Pulmonary artery endothelial cell (primary cell): ENCODE measurements at regions not wholly inside any gene's neighbourhood (a gene's known extent, or its start where the extent isn't known, plus 50 kb on each side); places are given as distances from the start of the nearest gene placed in this dataset.
"Not testable (repeated sequence)": the region's sequence is repeated elsewhere in the genome, so short reads cannot be mapped to it uniquely, and the experiment has no call there.

Source experiments
- DNase-seq: peaks from one replicate; pipeline ENCODE4 v3.0.0-alpha.2; 2011; ENCODE audit warnings: low read depth, low spot score

DNA sequence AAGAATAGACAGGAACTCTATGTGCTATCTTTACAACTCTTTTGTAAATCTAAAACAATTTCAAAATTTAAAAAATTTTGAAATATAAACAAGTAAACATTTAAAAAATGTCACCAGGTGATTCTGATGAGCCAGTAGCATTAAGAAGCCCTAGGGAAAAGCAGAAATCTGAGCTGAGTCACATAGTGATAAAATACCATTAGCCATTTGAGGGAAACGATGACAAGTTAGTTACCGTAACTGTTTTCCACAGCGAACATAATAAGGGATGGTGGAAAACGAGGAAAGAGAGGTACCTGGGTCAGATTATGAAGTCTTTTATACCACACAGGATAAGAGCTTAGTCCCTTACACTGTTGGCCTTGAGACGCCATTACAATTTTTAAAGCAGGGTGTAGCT, 55.5 kb downstream of the PRR15 start:
- no peak for DNase-seq

DNA sequence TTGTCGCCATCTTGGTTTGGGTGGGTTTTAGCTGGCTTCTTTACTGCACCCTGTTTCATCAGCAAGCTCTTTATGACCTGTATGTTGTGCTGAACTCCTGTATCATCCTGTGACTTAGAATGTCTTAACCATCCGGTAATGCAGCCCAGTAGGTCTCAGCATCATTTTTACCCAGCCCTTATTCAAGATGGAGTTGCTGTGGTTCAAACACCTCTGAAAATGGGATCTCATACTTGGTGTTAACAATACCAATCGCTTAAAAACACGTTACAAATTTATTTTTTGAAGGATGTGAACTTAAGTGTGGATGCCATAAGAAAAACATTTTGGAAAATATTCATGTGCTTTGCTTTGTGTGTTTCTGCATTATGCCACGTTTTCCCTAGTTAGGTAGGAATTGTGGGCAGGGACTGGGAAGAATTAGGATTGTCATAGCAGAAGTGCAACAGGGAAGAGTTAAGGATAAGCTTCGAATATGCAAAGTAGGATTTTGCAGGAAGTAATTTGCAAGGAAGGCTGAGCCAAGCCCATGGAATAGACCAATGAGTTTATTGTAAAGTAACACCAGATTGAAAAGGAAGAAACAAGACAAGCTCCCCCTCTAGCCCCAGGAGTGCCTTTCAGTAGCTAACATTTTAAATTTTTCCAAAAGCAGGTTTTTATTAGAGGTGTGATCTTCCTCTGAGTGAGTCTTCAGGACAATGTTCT, 56.4 kb downstream of the PRR15 start:
- DNase-seq = no peak

DNA sequence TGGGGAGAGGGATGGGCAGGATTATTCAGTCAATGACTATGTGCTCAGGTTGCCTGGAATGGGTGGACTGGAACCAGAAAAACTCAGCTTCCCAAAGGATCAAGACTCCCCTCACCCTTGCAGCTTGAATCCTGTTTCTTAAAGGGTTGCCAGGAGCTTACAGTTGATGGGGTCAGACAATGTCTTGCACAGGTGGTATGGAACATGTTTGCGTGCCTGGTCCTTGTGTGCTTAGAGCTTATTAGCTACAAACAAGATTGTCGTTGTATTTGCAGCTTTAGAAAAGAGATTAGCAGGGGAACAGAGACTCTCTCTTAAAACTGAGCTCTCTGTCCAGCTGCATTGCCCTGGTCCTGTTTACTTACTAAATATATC, 56.9 kb downstream of the PRR15 start:
- DNase-seq = no peak

DNA sequence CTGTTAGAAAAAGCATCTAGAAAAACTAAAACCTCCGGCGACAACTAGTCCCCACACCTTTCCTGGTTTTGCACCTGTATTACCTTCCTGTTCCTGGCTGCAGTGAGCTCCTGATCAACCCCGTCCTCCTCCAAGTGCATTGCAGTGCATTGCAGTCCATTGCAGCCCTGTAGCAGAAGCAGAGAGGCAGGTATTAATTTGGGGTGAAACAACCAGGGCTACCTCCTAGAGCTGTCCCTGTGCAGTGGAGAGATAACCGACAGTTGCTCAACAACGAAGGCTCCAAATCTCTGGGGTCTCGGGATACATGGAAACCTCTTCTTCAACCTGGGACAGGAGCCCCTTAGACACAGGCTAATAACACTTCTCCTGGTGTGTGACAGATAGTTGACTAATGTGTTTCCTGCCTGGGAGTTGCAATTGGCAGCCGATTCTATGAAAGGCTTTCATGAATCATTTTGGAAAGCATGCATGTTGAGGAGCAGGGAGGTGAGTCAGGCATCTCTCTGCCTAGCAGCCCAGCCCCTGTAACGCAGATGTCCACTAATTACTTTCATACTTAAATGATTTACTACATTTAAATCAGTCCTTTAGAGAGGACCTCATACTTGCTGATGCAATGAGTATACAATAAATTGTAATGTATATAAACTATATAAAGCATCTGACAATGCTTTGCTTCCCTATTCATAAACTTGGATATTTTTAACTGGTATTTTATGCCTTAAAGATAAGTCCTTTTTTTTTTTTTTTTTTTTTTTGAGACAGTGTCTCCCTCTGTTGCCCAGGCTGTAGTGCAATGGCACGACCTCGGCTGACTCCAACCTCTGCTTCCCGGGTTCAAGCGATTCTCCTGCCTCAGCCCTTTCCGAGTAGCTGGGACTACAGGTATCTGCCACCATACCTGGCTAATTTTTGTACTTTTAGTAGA, 59.0 kb downstream of the PRR15 start:
- DNase-seq = peak; percentile 72

DNA sequence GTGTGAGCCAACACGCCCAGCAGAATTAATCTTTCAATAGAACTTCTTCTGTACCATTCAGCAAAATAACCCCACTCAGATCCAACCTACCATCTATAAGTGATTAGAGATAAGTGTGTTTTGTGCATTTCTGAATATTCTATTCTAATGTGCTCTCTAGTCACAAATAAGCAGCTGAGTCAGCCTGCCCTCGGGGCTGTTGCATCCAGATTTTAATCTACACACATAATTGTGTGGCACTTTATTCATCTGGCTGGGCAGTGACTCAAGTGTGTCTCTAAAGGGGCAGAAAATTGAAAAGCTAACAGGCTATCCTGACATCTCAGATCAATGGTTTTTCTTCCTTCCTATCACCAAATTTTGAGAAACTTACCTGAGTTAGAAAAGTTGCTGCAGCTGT, 60.3 kb downstream of the PRR15 start:
- no peak for DNase-seq

DNA sequence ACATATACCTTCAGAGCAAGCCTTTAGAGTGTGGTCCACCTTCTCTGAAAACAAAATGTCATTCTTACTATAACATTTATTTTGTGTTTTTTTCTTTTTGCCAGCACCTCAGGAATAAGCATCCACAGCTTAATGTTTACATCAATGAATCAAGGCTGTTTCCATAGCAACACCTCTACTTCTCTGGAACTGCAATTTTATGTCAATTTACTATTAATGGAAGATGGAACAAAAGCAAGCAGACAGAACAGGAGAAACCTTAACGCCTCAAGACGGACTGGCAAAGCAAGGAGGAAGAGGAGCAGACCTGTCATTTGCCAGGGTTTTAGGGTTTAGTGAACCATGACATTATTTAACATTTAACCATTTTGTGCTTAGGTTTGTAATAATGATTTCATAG, 63.1 kb downstream of the PRR15 start:
- no peak for DNase-seq

DNA sequence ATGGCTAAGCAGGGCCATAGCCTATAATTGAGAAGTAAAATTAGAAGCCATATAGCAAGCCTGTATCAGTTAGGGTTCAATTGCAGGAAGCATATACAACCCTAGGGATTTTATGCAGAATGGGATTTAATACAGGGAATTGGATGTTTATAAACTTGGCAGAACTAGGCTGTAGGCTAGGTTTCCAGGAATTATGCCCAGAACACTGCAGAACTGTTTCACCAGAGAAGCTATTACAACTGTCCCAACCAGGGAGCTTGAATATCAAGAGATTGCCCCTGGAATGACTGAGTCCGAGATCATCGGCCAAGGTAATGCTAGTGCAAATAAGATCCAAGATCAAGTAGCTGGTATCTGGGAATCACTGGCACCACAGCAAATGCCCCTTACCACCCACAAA, 64.0 kb downstream of the PRR15 start:
- no peak for DNase-seq

DNA sequence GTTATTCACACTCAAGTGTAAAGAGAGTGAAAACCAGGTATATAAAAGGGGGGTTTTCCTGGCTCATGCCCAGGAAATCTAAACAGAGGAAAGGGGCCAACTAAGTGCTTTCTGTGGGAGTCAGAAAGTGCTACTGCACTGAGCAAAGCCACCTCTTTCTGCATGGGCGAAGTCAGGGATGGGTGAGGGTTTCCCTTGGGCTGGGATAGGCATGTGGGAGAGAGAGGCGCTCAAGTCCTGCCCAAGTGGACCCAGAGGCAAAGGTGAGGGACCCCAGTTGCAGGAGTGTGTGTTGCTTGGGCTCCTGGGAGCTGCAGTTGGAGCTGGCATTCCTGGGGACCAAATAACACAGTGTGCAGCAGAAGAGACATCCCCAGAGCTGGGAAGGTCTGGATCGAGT, 65.9 kb downstream of the PRR15 start:
- DNase-seq = no peak

DNA sequence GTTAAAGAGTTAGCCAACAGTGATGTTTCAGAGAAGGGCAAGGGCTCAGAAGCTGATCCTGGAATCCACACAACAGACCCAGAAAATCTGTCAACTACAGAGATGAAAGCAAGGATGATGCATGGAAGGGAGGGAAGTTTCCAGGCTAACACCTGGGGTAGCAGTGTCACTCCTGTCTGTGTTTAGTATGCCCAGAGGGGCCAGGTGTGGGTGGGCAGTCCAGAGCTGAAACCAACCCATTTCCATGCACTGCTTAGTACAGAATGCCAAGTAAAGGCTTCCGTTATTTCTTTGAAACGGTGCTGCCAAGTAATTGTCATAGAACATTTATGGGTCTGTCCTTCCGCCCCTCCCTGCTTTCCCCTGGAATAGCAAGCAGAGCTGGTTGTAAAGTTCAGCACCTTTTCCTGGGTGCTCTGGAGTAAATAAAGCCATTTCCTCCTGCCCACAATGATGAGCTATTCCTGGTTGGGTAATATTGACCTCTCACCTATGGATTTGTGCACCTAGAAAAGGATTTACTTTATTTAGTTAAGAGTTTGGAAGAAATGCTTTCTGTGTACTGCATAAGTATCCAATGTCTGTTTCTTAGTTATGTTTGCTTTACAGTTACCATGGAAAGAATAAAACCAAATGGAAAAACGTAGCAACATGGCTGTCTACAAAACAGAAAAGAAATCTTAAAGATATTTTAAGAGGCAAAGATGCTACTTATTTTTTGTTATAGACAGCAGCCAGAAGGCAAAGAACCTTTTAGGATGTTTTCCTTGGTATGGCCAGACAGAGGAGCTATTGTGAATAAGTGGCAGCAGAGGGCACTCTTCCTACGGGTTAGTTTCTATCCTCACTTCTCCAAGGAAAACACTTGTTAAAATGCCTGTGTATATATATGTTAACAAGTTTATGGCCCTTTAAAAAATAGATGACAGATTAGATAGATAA, 71.7 kb downstream of the PRR15 start:
- DNase-seq = not testable (repeated sequence)

DNA sequence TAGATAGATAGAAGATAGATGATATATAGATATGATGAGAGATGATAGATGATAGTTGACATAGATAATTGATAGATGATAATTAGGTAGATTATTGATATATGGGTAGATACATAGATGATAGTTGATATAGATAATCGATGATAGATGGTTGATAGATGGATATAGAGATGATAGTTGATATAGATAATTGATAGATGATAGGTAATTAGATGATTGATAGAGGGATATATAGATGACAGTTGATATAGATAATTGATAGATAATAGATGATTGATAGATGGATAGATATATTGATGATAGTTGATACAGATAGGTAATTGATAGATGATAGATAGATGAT, 72.3 kb downstream of the PRR15 start:
- DNase-seq = no peak

DNA sequence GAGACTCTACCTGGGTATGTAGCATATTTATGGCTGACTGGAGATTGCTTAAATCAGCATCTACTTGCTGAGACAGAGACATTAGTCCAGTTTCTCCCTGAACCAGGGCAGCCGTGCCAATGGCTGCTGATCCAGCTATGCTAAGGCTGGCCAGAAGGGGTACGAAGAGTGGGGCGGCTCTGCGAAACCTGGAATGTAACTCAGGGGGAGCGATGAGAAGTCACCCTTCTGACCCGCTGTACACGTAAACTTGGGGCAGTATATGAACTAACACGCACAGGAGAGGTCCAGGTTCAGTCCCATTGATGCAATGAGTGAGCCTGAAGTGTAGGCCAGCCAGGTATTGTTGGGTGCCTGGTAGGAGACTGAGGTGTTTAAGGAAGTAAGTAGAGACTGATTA, 73.7 kb downstream of the PRR15 start:
- no peak for DNase-seq

DNA sequence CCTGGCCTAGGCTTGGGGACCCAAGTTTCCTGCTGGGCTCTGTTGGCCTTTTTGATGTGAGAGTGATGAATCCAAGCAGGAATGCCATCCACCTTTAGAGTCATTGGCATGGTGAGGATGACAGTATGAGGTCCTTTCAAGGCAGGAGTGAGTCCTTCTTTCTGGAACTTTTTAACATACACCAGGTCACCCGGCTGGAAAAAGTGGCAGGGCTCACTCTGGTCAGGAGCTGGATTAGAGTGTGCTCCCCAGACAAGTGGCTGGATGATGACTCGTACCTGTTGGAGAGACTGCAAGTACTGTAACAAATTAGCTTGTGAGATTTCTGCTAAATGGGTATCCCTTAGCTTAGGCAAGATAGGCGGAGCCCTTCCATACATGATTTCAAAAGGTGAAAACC, 75.2 kb downstream of the PRR15 start:
- DNase-seq = not testable (repeated sequence)

DNA sequence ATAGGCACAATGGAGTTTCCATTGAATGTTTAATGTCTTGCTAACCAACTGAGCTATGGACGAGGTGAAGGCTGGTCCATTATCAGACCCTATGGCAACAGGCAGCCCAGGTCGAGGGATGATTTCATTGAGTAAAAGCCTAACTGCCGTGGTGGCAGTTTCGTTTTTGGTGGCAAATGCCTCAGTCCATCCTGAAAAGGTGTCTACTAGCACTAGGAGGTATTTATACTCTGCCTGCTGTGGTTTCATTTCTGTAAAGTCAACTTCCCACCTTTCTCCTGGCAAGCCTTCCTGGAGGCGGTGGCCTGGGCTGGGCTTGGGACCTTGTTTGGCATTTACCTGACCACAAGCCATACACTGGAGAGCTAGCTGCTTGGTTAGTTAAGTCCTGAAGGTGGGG, 75.8 kb downstream of the PRR15 start:
- DNase-seq = no peak

DNA sequence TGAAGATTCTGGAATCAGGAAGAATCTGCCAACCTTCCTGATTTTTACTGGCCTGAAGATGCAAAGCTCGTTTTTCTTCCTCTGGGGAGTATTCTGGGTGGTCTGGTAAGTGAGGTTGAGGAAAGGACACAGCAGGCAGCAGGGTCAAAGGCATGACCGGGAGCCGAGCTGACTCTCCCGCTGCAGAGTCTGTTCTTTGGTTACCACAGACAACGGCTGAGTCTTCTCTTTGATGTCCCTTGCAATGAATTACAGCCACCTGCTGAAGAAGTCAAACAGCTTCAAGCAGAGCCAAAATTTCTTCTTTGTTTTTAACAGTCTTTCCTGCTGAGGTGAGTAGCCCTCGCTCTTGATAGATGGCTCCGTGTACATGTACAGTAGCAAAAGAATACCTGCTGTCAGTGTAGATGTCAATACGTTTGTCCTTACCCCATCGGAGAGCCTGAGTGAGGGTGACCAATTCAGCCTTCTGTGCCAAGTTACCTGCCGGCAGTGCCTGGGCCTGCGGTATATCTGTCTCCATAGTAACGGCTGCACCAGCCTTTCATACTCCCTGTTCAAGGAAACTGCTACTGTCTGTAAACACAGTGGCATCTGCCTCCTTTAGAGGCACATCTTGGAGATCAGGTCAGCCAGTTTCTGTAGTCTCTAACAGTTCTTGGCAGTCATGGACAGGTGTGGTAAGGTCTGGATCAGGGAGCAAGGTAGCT, 76.4 kb downstream of the PRR15 start:
- no peak for DNase-seq

DNA sequence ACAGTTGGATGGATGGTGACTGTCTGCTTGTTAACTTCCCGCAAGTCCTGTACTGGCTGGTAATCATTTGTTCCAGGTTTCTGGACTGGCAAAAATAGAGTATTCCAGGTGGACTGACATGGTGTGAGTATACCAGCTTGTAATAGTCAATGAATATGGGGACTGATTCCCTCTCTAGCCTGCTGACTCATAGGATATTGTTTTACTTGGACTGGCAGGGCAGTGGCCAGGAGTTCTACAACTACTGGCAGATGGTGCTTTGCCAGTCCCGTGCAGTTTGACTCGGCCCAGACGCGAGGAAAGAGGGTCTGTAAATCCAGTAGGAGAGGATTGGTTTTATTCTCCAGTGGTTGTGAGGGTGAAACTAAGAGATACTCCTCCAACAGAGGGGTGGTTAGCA, 78.0 kb downstream of the PRR15 start:
- DNase-seq = no peak

DNA sequence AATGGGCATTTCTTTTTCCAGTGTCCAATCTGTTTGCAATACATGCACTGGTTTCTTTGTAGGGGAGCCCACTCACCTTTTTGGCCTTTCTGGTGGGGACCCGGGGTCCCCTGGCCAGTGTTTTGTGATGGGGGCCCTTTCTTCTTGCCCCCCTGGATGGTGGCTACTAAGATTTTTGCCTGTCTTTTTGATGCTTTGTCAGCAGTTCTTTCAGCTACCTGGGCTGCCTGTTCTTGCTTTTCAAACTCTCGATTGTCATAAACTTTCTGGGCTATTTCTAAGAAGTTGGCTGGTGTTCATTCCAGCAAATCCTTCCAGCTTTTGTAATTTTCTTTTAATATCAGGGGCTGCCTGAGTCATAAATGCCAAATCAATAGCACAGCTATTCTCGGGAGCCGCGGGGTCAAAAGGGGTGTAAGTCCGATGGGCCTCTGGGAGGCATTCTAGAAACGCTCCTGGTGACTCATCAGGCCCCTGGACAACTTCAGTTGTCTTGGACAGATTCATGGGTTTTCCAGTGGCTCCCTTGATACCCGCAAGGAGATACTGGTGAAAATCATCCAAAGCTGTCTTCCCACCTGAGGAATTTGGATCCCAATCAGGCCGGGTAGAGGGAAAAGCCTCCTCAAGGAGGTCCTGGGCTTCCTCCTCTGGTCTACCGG, 79.0 kb downstream of the PRR15 start:
- DNase-seq = no peak

DNA sequence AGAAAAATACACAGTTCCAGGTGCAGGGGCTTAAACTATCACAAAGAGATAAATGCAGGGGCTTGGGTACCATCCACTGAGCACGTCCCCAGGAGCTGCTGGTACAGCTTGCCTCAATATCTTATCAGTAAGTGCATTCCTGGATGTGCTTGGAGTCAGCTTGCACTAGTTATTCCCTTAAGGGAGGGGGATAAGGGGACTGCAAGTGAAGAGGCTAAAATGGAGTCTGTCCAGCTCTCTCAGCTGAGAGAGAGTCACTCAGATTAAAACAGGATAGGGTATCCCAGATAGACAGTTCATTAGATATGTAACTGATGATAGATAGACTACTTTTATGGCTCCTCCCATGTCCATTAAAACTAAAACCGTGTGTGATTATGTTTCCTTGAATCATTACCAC, 82.5 kb downstream of the PRR15 start:
- not testable (repeated sequence) for DNase-seq

DNA sequence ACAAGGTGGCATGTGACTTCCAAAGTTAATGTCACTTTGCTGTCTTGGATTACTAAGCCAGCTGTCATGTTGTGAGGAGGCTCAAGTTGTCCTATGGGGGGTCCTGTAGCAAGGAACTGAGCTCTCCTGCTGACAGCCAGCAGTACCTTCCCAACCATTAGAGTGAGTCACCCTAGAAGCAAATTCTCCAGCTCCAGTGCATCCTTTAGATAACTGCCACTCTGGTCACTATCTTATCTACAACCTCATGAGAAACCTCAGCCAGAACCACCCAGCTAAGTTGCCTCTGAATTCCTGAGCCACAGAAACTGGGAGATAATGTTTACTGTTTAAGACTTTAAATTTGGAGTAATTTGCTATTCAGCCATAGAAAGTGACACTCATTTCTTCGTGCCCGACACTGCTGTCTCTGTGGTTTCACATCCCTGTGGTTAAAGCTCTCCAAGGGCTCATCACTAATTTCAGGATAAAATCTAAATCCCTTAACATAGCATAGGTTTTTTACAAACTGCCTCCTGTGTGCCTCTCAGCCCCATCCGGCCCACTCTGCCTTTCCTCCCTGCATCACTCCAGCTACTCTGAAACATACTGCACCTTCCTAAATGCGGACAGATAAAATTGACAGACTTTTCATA, 83.5 kb downstream of the PRR15 start:
- no peak for DNase-seq

DNA sequence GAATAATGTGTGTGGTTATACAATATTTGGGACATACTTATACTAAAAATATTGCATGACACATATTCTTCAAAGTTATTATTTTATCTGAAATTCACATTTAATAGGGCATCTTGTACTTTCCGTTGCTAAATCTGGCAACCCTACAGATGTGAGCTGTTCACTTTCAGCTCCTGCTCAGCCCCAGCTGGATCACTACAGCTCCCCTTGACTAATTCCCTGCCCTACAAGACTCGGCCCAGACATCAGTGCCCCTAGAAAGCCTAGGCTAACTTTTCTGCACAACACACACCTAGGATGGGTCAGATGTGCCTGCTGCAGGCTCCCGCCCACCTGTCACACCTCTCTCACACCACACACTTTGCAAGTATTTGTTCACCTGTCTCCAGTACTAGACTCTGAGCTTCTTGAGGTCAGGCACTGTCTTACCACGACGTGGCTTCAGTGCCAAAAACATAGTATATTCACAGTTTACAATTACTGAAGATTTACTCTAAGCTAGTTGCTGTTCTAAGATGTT, 84.1 kb downstream of the PRR15 start:
- not testable (repeated sequence) for DNase-seq
